ENCODE measurements at regions not wholly inside any gene's neighbourhood (a gene's known extent, or its start where the extent isn't known, plus 50 kb on each side); places are given as distances from the start of the nearest gene placed in this dataset.

DNA sequence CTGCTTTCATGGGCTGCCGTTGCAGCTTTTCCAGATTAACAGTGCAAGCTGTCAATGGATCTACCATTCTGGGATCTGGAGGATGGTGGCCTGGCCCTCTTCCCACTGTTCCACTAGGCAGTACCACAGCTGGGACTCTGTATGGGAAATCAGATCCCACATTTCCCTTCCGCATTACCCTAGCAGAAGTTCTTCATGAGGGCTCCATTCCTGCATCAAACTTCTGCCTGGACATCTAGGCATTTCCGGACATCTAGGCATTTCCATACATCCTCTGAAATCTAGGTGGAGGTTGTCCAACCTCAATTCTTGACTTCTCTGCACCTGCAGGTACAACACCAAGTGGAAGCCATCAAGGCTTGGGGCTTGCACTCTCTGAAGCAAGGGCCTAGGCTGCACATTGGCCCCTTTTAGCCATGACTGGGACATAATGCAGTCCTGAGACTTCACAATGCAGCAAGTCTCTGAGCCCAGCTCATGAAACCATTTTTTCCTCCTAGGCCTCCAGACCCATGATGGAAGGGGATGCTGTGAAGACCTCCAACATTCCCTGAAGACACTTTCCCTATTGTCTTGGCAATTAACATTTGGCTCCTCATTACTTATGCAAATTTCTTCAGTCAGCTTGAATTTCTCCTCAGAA, 863.3 kb downstream of the C12orf50 start:
- Mint-ChIP-seq H3K4me3 (no peak overlapping the region), H3K27me3 (ENCODE audit: low read depth) (no peaks in the 10 kb centered on the region), H3K9me3 (peaks cover 26% of the 10 kb centered on the region), H3K36me3 (ENCODE audit: insufficient read depth) (no peaks in the 10 kb centered on the region), H3K4me1 (ENCODE audit: low read depth) (no peaks in the 10 kb centered on the region)
- ATAC-seq (no peak), DNase-seq (no peak)

DNA sequence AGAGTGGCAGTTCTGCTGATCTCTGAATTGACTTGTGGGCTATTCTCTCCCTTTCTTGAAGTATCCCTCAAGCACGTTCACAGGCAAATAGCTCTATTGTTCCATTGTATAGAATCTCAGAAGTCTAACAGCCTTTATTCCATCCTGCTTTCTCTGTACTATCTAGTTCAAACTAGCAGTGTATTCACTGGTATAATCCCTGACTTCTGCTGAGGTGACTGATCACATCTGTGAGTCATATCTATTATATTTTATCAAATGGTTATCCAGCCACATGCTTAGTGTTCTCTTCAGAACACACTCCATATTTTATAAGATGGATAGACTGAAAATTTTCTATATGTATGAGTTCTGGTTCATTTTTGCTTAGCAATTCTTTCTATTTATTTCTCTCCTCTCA, 866.1 kb downstream of the C12orf50 start:
- DNase-seq (no peak), ATAC-seq (no peak)
- Mint-ChIP-seq H3K36me3 (ENCODE audit: insufficient read depth) (no peaks in the 10 kb centered on the region), H3K27me3 (ENCODE audit: low read depth) (no peaks in the 10 kb centered on the region), H3K9me3 (peaks cover 21% of the 10 kb centered on the region), H3K4me1 (ENCODE audit: low read depth) (no peaks in the 10 kb centered on the region), H3K4me3 (no peak overlapping the region)

DNA sequence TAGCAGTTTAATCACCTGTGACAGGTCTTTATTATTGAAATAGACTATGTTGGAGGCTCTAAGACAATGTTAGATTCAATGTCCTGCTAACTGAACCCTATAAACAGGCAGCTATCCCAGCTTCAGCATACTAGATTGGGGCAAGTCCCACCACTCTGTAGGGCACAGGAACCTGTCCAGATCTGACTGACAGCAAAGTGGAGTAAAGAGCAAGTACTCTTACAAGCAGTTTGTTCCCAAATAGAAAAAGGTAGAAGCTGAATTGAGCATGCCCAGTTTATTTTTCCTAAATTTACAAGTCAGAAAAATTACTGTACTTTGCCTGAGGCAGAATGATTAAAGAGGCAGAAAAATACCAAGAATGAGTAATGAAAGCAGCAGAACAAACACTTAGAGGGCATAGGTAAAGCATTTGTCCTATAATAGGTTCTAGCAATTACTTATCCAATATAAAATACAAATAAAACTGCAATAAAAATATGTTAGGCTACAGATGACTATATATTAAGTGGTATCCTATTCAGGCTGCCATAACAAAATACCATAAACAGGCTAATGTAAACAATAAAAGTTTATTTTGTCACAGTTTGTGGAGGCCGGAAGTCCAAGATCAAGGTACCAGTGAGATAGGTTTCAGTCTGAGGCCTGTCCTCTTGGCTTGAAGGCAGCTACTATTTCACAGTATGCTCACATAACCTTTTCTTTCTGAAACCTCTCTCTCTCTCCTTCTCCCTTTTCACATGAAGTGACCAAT, 868.2 kb downstream of the C12orf50 start:
- no peaks in the 10 kb centered on the region for H3K36me3 Mint-ChIP-seq (ENCODE audit: insufficient read depth)
- H3K27me3 Mint-ChIP-seq (ENCODE audit: low read depth) = no peaks in the 10 kb centered on the region
- H3K4me1 Mint-ChIP-seq (ENCODE audit: low read depth) = no peaks in the 10 kb centered on the region

DNA sequence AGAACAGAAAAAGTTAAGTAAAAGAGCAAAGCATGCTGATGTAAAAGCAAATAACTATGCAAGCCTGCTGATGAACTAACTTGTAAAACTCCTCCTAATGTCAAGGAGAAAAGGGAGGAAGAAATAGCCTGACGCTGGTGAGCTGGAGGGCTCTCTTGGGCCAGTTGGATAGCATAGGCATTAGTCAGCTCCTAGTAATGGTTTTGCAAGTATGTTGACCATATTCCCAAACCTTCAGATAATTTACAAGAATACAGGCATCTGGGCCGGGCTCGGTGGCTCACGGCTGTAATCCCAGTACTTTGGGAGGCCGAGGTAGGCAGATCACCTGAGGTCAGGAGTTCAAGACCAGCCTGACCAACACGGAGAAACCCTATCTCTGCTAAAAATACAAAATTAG, 871.4 kb downstream of the C12orf50 start:
- Mint-ChIP-seq H3K27me3 (ENCODE audit: low read depth) (no peaks in the 10 kb centered on the region), H3K9me3 (peaks cover 4% of the 10 kb centered on the region), H3K4me3 (no peak overlapping the region), H3K4me1 (ENCODE audit: low read depth) (no peaks in the 10 kb centered on the region), H3K36me3 (ENCODE audit: insufficient read depth) (no peaks in the 10 kb centered on the region)
- ATAC-seq = no peak
- DNase-seq = no peak

More for the DNA sequence above, 868.2 kb downstream of the C12orf50 start:
- ATAC-seq (no peak), DNase-seq (no peak)
- Mint-ChIP-seq H3K4me3 (no peak overlapping the region), H3K9me3 (peaks cover 10% of the 10 kb centered on the region)

DNA sequence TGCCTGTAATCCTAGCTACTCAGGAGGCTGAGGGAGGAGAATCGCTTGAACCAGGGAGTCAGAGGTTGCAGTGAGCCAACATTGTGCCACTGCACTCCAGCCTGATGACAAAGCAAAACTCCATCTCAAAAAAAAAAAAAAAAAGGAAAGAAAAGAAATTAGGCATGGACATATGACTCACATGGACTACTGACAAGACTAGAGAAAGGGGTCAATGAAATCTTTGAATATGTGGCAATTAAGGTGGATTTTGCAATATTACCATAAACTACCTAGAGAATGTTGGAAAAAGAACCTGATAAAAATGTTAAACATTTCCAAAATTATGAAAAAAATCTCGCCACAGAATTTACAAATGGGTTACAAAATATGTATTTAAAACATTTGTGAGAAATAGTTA, 873.6 kb downstream of the C12orf50 start:
- ATAC-seq (no peak), DNase-seq (no peak)
- H3K4me3 Mint-ChIP-seq = no peak overlapping the region
- H3K27me3 Mint-ChIP-seq (ENCODE audit: low read depth) = no peaks in the 10 kb centered on the region
- H3K36me3 Mint-ChIP-seq (ENCODE audit: insufficient read depth) = no peaks in the 10 kb centered on the region
- no peaks in the 10 kb centered on the region for H3K4me1 Mint-ChIP-seq (ENCODE audit: low read depth)
- H3K9me3 Mint-ChIP-seq = peaks cover under 1% of the 10 kb centered on the region

DNA sequence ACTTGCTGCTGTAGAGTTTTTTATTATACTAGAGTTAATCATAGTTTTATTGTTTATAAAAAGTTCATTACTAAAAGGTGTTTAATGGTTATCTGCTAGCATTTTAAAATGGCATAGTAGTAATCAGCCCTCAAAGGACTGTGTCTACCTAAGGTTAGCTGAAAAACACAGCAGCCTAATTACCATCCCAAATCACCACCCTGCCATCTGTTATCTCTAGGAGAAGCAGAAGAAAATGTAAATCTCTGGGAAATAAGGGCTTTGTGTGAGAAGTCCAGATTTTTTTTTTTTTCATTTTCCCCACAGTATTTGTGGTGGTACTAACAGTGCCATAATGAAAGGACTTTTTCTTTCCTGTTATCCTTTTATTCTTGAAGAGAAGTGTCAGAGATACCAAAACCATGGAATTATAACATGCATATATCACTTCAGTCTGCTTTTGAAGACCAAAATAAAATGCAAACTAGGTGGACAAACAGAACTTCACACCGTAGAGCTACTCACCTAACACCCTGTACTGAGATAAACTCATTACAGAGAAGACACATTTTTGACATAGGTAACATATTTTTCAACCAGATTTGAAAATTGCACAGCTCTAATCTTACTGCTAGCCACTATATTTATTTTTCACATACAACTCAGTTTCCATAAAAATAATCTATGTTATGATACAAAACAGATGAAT, 876.2 kb downstream of the C12orf50 start:
- Mint-ChIP-seq H3K4me1 (ENCODE audit: low read depth) (no peaks in the 10 kb centered on the region), H3K4me3 (no peak overlapping the region), H3K36me3 (ENCODE audit: insufficient read depth) (no peaks in the 10 kb centered on the region), H3K9me3 (peaks cover 19% of the 10 kb centered on the region), H3K27me3 (ENCODE audit: low read depth) (no peaks in the 10 kb centered on the region)
- DNase-seq (no peak), ATAC-seq (no peak)

DNA sequence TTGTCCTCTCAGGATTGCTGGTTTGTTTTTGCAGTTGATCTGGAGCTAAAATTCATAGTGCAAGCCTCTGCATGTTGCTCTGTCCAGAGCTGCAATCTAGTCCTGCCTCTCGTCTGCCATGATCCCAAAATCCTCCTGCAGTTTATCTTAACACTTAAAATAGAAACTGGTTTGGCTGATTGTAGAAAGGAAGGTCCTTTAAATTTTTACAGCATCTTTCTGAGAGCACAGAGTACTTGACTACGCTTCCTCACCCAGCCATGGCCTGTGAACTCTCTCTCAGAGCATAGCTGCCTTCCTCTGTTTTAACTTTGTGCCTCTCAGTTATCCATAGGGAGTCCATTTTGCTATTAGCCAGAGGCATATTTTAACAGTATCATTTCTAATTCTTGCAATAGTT, 877.1 kb downstream of the C12orf50 start:
- Mint-ChIP-seq H3K4me3 (no peak overlapping the region), H3K9me3 (peaks cover 19% of the 10 kb centered on the region), H3K4me1 (ENCODE audit: low read depth) (no peaks in the 10 kb centered on the region), H3K36me3 (ENCODE audit: insufficient read depth) (no peaks in the 10 kb centered on the region), H3K27me3 (ENCODE audit: low read depth) (no peaks in the 10 kb centered on the region)
- no peak for ATAC-seq
- no peak for DNase-seq

DNA sequence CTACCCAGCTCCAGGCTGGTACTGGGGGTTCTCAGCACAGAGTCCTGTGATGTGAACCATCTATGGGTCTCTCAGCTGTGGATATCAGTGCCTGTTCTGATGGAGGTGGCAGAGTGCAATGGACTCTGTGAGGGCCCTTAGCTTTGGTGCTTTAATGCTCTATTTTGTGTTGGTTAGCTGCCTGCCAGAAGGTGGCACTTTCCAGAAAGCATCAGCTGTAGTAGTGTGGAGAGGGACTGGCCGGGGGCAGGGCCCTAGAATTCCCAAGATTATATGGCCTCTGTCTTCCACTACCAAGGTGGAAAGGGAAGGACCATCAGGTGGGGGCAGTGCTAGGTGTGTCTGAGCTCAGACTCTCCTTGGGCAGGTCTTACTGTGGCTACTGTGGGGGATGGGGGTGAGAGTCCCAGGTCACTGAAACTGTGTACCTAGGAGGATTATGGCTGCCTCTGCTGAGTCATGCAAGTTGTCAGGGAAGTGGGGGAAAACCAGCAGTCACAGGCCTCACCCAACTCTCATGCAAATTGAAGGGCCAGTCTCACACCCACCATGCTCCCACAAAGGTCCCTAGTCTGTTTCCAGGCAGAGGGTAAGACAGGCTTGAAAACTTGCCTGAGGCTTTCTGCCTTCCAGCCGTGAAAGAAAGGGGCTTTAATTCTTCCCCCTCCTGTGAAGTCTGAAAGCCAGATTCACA, 878.1 kb downstream of the C12orf50 start:
- ATAC-seq (no peak), DNase-seq (no peak)
- Mint-ChIP-seq H3K27me3 (ENCODE audit: low read depth) (no peaks in the 10 kb centered on the region), H3K4me1 (ENCODE audit: low read depth) (no peaks in the 10 kb centered on the region), H3K9me3 (peaks cover 19% of the 10 kb centered on the region), H3K4me3 (no peak overlapping the region), H3K36me3 (ENCODE audit: insufficient read depth) (no peaks in the 10 kb centered on the region)

DNA sequence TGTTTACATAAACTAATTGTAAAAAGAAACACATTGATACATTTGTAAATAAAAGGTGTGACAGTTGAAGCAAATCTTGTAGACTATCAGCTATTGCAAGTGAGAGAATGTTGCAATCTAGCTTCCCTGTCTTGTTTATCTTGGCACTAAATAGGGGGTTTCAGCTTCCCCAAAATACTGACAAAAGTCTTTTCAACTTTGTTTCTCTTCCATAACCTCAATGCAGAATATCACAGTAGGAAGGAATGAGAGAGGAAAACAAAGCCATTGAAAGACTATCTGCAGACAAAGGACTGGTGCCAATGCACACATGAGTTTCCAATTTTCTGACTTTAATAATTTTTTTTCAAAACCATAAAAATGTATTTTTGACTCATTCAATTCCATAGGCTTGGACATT, 886.2 kb upstream of the MGAT4C start:
- ATAC-seq (no peak), DNase-seq (no peak)
- Mint-ChIP-seq H3K27me3 (ENCODE audit: low read depth) (no peaks in the 10 kb centered on the region), H3K4me3 (no peak overlapping the region), H3K36me3 (ENCODE audit: insufficient read depth) (no peaks in the 10 kb centered on the region), H3K4me1 (ENCODE audit: low read depth) (no peaks in the 10 kb centered on the region), H3K9me3 (peaks cover 7% of the 10 kb centered on the region)

DNA sequence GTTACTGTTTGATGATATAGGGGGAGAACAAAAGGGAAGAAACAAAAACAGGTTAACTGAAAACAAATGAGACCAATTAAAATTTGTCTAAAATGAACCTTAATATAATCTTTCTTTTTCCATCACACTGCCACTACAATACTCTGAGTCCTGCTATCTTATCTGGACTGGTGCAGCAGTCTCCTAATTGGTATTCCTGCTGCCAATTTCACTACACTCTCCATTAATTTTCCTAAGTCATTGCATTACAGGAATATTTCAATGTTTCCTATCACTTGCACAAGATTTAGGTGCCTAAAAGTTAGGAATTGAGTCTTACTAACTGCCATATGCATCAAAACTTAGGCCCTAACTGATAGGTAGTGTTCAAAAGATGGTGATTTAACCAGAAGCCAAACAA, 884.9 kb upstream of the MGAT4C start:
- Mint-ChIP-seq H3K27me3 (ENCODE audit: low read depth) (no peaks in the 10 kb centered on the region), H3K4me1 (ENCODE audit: low read depth) (no peaks in the 10 kb centered on the region), H3K9me3 (peaks cover 11% of the 10 kb centered on the region), H3K4me3 (no peak overlapping the region), H3K36me3 (ENCODE audit: insufficient read depth) (no peaks in the 10 kb centered on the region)
- DNase-seq = no peak
- no peak for ATAC-seq

DNA sequence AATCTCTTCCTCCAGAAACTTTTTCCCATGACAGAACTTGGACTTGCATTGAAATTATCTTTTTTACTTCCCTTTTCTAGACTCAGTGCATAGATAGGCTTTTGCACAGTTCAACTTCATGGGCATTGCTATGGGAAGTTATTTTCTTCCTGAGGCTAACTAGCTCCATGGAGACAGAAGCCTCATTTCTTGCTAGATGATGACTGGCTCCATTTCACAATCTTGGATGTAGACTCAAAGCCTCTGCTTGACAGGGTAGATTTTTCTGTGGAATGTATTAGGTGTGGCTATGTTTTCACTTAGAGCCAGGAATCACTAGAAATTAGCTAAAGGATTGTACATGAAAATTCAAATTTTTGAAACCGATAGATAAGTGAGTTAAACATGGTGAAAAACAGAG, 884.1 kb upstream of the MGAT4C start:
- DNase-seq (no peak), ATAC-seq (no peak)
- Mint-ChIP-seq H3K9me3 (peaks cover 11% of the 10 kb centered on the region), H3K4me3 (no peak overlapping the region), H3K4me1 (ENCODE audit: low read depth) (no peaks in the 10 kb centered on the region), H3K36me3 (ENCODE audit: insufficient read depth) (no peaks in the 10 kb centered on the region), H3K27me3 (ENCODE audit: low read depth) (no peaks in the 10 kb centered on the region)

DNA sequence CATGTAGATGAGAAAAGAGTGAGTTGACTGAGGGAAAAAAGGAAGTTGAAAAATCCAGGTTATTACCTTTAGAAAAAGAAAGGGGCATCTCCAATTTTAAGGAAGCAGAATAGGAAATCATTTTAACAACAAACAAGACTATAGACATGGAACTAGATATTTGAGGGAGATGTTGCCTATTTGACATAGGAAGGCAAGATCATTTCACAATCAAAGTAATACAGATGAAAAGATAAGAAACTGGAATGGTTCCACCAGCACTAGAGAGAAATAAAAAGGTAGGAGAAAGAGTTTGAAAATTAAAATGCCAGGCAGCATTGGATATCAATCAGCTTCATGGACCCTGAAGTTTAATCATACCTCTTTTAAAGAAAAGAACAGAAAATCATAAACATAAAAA, 881.0 kb upstream of the MGAT4C start:
- ATAC-seq (no peak), DNase-seq (no peak)
- H3K4me1 Mint-ChIP-seq (ENCODE audit: low read depth) = no peaks in the 10 kb centered on the region
- H3K36me3 Mint-ChIP-seq (ENCODE audit: insufficient read depth) = no peaks in the 10 kb centered on the region
- H3K9me3 Mint-ChIP-seq = peaks cover 6% of the 10 kb centered on the region
- H3K4me3 Mint-ChIP-seq = no peak overlapping the region
- no peaks in the 10 kb centered on the region for H3K27me3 Mint-ChIP-seq (ENCODE audit: low read depth)

DNA sequence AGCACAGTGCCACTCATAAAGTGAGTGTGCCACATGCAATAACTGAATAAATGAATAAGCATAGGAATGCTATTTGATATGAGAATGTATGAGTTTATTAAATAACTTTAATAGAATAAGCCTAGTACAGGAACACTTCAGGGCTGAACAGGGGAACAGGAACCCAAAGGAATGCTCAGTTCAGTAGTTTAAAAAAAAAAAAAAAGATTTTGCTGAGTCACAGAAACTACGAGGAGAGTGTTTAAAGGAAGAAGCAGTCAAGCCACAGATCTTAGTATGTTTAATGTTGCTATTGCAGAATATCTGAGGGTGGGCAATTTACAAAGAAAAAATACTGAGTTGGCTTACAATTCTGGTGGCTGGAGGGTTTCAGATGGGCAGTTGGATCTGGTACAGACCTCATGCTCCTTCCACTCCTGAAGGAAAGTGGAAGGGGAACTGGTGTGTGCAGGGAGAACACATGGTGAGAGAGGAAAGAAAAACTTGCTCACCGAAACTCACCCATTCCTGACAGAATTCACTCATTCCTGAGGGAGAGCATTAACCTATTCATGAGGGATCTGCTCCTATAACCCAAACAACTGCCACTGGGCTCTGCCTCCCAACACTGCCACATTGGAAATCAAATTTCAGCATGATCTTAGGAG, 880.3 kb upstream of the MGAT4C start:
- H3K4me3 Mint-ChIP-seq = no peak overlapping the region
- ATAC-seq = no peak
- H3K9me3 Mint-ChIP-seq = peaks cover 6% of the 10 kb centered on the region
- H3K27me3 Mint-ChIP-seq (ENCODE audit: low read depth) = no peaks in the 10 kb centered on the region
- H3K4me1 Mint-ChIP-seq (ENCODE audit: low read depth) = no peaks in the 10 kb centered on the region
- no peaks in the 10 kb centered on the region for H3K36me3 Mint-ChIP-seq (ENCODE audit: insufficient read depth)
- DNase-seq = no peak

DNA sequence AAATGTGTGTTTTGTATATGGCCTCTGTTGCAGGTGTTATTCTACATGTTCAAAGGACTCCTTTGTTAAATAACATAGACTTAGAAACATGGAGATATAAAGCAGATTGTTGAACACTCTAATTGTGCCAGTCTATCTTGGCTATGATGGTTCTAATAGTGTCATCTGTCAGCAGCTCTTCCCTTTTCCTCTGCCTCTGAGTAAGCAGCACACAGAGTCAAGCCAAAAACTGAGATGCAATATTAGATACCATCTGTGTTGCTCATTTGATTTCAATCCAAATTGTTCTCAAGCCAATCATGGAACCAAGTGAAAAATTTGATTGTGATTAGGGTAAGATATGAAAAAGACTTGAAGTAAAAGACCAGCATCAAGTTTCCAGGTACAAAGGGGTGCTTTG, 871.1 kb upstream of the MGAT4C start:
- ATAC-seq = no peak
- H3K36me3 Mint-ChIP-seq (ENCODE audit: insufficient read depth) = no peaks in the 10 kb centered on the region
- no peak for DNase-seq
- no peak overlapping the region for H3K4me3 Mint-ChIP-seq
- no peaks in the 10 kb centered on the region for H3K4me1 Mint-ChIP-seq (ENCODE audit: low read depth)
- H3K9me3 Mint-ChIP-seq = peaks cover 16% of the 10 kb centered on the region
- H3K27me3 Mint-ChIP-seq (ENCODE audit: low read depth) = no peaks in the 10 kb centered on the region
